OCI-LY1 (cell line): ENCODE measurements at regions not wholly inside any gene's neighbourhood (a gene's known extent, or its start where the extent isn't known, plus 50 kb on each side); places are given as distances from the start of the nearest gene placed in this dataset.

Experiments used
- CTCF ChIP-seq: fragments of 200-600 bp; sonication (generic), shearing (Covaris generic); IDR thresholded peaks from 2 replicates; pipeline ENCODE4 v1.5.1; 2017; ENCODE audit warnings: mild to moderate bottlenecking, antibody characterized with exemption, low read length, moderate library complexity, mixed read lengths
- EZH2 ChIP-seq: fragments of 200-600 bp; sonication (generic), shearing (Covaris generic); IDR thresholded peaks from 2 replicates; pipeline ENCODE4 v1.8.0; 2017; ENCODE audit warnings: borderline replicate concordance, mixed run types, mild to moderate bottlenecking, antibody characterized with exemption, low read length, moderate library complexity, mixed read lengths

DNA sequence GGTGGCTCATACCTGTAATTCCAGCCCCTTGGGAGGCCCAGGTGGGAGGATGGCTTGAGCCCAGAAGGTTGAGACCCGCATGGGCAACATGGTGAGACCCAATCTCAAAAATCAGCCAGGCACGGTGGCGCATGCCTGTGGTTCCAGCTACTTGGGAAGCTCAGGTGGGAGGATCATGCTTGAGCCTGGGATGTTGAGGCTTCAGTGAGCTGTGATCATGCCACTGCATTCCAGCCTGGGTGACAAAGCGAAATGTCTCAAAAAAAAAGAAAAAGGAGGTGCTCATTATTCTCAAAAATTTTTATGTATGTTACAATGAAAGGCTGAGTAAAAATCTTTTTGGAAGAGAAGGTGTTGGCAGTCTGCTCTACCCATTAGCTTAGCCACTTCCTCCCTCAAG lies 106.8 kb downstream of the TSN start:
- TF ChIP-seq CTCF: no peak
- no peak for TF ChIP-seq EZH2
